Activated CD8-positive, alpha-beta memory T cell treated with anti-CD3 and anti-CD28 coated beads for 36 hours (primary cell): ENCODE measurements at regions not wholly inside any gene's neighbourhood (a gene's known extent, or its start where the extent isn't known, plus 50 kb on each side); places are given as distances from the start of the nearest gene placed in this dataset.
"Not testable (repeated sequence)": the region's sequence is repeated elsewhere in the genome, so short reads cannot be mapped to it uniquely, and the experiment has no call there.

Experiments
- CTCF ChIA-PET: fragments of 350-600 bp; sonication (Branson Sonifier 250); formaldehyde crosslinking; loops from one replicate; lab custom pipeline; 2021; ENCODE audit warnings: antibody characterized with exemption; lab: Charles Lee
- POLR2A ChIA-PET: fragments of 350-600 bp; sonication (Branson Sonifier 250); formaldehyde crosslinking; loops from one replicate; lab custom pipeline; 2021; ENCODE audit warnings: antibody characterized with exemption; lab: Charles Lee

GRCh38 chr13:20326276-20326675 is 94.2 kb upstream of the GJB6 start:
- ChIA-PET POLR2A (no interaction called here), CTCF (interaction anchor here (0.6 kb wide), 1 partner anchor 236 kb away, joined by 3 read pairs; no protein-coding TSS in a partner anchor)

- ChIA-PET POLR2A (no interaction called here), CTCF (no interaction called here)
These were observed 88.8 kb upstream of the GJB6 start for GRCh38 chr13:20320885-20321284.

- ChIA-PET POLR2A (no interaction called here), CTCF (no interaction called here)
These were observed 81.8 kb upstream of the GJB6 start for GRCh38 chr13:20313896-20314295.

- CTCF ChIA-PET, result no interaction called here
These were observed 80.2 kb upstream of the GJB6 start for GRCh38 chr13:20312292-20312691.

GRCh38 chr13:20311596-20311995 is 79.5 kb upstream of the GJB6 start:
- POLR2A ChIA-PET, result no interaction called here
- CTCF ChIA-PET, result no interaction called here

More at GRCh38 chr13:20312292-20312691, 80.2 kb upstream of the GJB6 start:
- POLR2A ChIA-PET, result no interaction called here

- ChIA-PET CTCF (no interaction called here), POLR2A (no interaction called here)
These were observed 78.9 kb upstream of the GJB6 start for GRCh38 chr13:20311022-20311421.

- POLR2A ChIA-PET, result no interaction called here
- CTCF ChIA-PET, result interaction anchor here (0.6 kb wide), 1 partner anchor 619 kb away, joined by 3 read pairs; no protein-coding TSS in a partner anchor
These were observed 73.9 kb upstream of the GJB6 start for GRCh38 chr13:20306039-20306438.

- POLR2A ChIA-PET, result no interaction called here
- CTCF ChIA-PET, result interaction anchor here (0.6 kb wide), 1 partner anchor 619 kb away, joined by 3 read pairs; no protein-coding TSS in a partner anchor
These were observed 73.5 kb upstream of the GJB6 start for GRCh38 chr13:20305587-20305986.

GRCh38 chr13:20304061-20304460 is 71.9 kb upstream of the GJB6 start:
- CTCF ChIA-PET, POLR2A ChIA-PET: not testable (repeated sequence)

- ChIA-PET CTCF (no interaction called here), POLR2A (no interaction called here)
These were observed 71.5 kb upstream of the GJB6 start for GRCh38 chr13:20303636-20304035.

- POLR2A ChIA-PET, result no interaction called here
- CTCF ChIA-PET, result no interaction called here
These were observed 69.4 kb upstream of the GJB6 start for GRCh38 chr13:20301403-20302071.

- ChIA-PET POLR2A (no interaction called here), CTCF (no interaction called here)
These were observed 68.9 kb upstream of the GJB6 start for GRCh38 chr13:20301015-20301402.

- ChIA-PET POLR2A (no interaction called here), CTCF (no interaction called here)
These were observed 65.1 kb upstream of the GJB6 start for GRCh38 chr13:20297181-20297580.

- ChIA-PET POLR2A (no interaction called here), CTCF (no interaction called here)
These were observed 63.8 kb upstream of the GJB6 start for GRCh38 chr13:20295956-20296355.

GRCh38 chr13:20294497-20294896 is 62.4 kb upstream of the GJB6 start:
- ChIA-PET POLR2A (interaction anchor here (0.5 kb wide), 1 partner anchor 76 kb away, joined by 3 read pairs; no protein-coding TSS in a partner anchor), CTCF (no interaction called here)

GRCh38 chr13:20292301-20292700 is 60.2 kb upstream of the GJB6 start:
- CTCF ChIA-PET, POLR2A ChIA-PET: not testable (repeated sequence)

- POLR2A ChIA-PET, result no interaction called here
- CTCF ChIA-PET, result no interaction called here
These were observed 59.6 kb upstream of the GJB6 start for GRCh38 chr13:20291675-20292074.

- ChIA-PET CTCF (interaction anchor here (0.6 kb wide), 1 partner anchor 571 kb away, joined by 4 read pairs; no protein-coding TSS in a partner anchor), POLR2A (no interaction called here)
These were observed 58.9 kb upstream of the GJB6 start for GRCh38 chr13:20291037-20291436.

GRCh38 chr13:20288561-20288960 is 56.4 kb upstream of the GJB6 start:
- POLR2A ChIA-PET, result no interaction called here
- CTCF ChIA-PET, result no interaction called here

- POLR2A ChIA-PET, result no interaction called here
- CTCF ChIA-PET, result no interaction called here
These were observed 55.9 kb upstream of the GJB6 start for GRCh38 chr13:20287976-20288375.

GRCh38 chr13:20285530-20285929 is 53.4 kb upstream of the GJB6 start:
- ChIA-PET CTCF (no interaction called here), POLR2A (no interaction called here)
